ENCODE measurements at regions not wholly inside any gene's neighbourhood (a gene's known extent, or its start where the extent isn't known, plus 50 kb on each side); places are given as distances from the start of the nearest gene placed in this dataset.

DNA sequence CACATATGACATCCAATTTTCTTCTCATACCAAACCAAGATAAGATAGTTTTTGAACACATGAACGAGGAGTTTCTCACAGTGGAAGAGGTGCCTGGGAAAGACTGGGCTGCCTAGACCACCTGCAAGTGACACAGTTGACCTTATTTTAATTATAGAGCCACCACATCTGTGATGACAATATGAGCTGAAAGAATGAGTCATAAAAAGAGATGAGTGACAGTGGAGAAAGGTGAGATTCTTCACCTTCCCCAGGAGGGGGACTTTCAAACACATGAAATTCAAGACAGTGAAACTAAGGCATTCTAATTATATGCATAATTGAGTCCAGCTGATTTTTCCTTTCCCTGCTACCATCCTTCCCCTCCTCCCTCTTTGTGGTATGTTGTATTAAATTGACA is 475.5 kb downstream of the NXPH1 start:
- TF ChIP-seq EZH2phosphoT487 (IDR thresholded peaks at IDR 0.05), result no peak
- TF ChIP-seq, protein P1, sequence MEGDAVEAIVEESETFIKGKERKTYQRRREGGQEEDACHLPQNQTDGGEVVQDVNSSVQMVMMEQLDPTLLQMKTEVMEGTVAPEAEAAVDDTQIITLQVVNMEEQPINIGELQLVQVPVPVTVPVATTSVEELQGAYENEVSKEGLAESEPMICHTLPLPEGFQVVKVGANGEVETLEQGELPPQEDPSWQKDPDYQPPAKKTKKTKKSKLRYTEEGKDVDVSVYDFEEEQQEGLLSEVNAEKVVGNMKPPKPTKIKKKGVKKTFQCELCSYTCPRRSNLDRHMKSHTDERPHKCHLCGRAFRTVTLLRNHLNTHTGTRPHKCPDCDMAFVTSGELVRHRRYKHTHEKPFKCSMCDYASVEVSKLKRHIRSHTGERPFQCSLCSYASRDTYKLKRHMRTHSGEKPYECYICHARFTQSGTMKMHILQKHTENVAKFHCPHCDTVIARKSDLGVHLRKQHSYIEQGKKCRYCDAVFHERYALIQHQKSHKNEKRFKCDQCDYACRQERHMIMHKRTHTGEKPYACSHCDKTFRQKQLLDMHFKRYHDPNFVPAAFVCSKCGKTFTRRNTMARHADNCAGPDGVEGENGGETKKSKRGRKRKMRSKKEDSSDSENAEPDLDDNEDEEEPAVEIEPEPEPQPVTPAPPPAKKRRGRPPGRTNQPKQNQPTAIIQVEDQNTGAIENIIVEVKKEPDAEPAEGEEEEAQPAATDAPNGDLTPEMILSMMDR (IDR thresholded peaks at IDR 0.05), result no peak
